IPS-NIHi7 (cell line): ENCODE measurements at regions not wholly inside any gene's neighbourhood (a gene's known extent, or its start where the extent isn't known, plus 50 kb on each side); places are given as distances from the start of the nearest gene placed in this dataset.

Experiments used
- DNase-seq: peaks from one replicate; pipeline ENCODE4 v3.0.0; 2012; ENCODE audit warnings: mixed read lengths; ENCODE audit errors: extremely low spot score

- no peak for DNase-seq
Observed at GRCh38 chr17:13986855-13987254, 82.4 kb upstream of the COX10 start.

GRCh38 chr17:13989138-13989537, 80.2 kb upstream of the COX10 start:
- DNase-seq, result no peak

- DNase-seq, result no peak
Observed at GRCh38 chr17:13993106-13993505, 76.2 kb upstream of the COX10 start.

- DNase-seq, result no peak
Observed at GRCh38 chr17:13994050-13994449, 75.3 kb upstream of the COX10 start.

- DNase-seq, result no peak
Observed at GRCh38 chr17:13995856-13996271, 73.4 kb upstream of the COX10 start.

GRCh38 chr17:13996276-13996675, 73.0 kb upstream of the COX10 start:
- DNase-seq, result no peak

GRCh38 chr17:13996748-13997147, 72.6 kb upstream of the COX10 start:
- DNase-seq, result no peak

GRCh38 chr17:14004927-14005620, 64.2 kb upstream of the COX10 start:
- no peak for DNase-seq

GRCh38 chr17:14006249-14006942, 62.9 kb upstream of the COX10 start:
- DNase-seq, result no peak

GRCh38 chr17:14007951-14008350, 61.4 kb upstream of the COX10 start:
- DNase-seq, result no peak

GRCh38 chr17:14011036-14011692, 58.1 kb upstream of the COX10 start:
- no peak for DNase-seq

- no peak for DNase-seq
Observed at GRCh38 chr17:14011740-14012405, 57.4 kb upstream of the COX10 start.

- no peak for DNase-seq
Observed at GRCh38 chr17:14014657-14015056, 54.6 kb upstream of the COX10 start.

GRCh38 chr17:14015271-14015670, 54.0 kb upstream of the COX10 start:
- no peak for DNase-seq

GRCh38 chr17:14016858-14017257, 52.4 kb upstream of the COX10 start:
- DNase-seq, result no peak

- DNase-seq, result no peak
Observed at GRCh38 chr17:14019186-14019956, 49.9 kb upstream of the COX10 start.
